ENCODE measurements at regions not wholly inside any gene's neighbourhood (a gene's known extent, or its start where the extent isn't known, plus 50 kb on each side); places are given as distances from the start of the nearest gene placed in this dataset.
A peak's percentile ranks its signal among the peaks of the same experiment; 100 is the strongest.

- no peak for DNase-seq
Measured at GRCh38 chr4:179941911-179942310, 2301.3 kb upstream of the TENM3 start.

GRCh38 chr4:179976777-179977176, 2266.4 kb upstream of the TENM3 start:
- DNase-seq = no peak

- DNase-seq = no peak
Measured at GRCh38 chr4:179977378-179977777, 2265.8 kb upstream of the TENM3 start.

GRCh38 chr4:179981161-179981560, 2262.0 kb upstream of the TENM3 start:
- no peak for DNase-seq

- no peak for DNase-seq
Measured at GRCh38 chr4:179989975-179990374, 2253.2 kb upstream of the TENM3 start.

- DNase-seq = no peak
Measured at GRCh38 chr4:180009316-180009715, 2233.9 kb upstream of the TENM3 start.

- peak in 1 of 3 experiments; percentile 1 for DNase-seq
Measured at GRCh38 chr4:180028682-180029081, 2214.5 kb upstream of the TENM3 start.

- DNase-seq = no peak
Measured at GRCh38 chr4:180031330-180031729, 2211.9 kb upstream of the TENM3 start.

- no peak for DNase-seq
Measured at GRCh38 chr4:180041576-180041975, 2201.6 kb upstream of the TENM3 start.

GRCh38 chr4:180052629-180053028, 2190.6 kb upstream of the TENM3 start:
- DNase-seq = no peak

- DNase-seq = no peak
Measured at GRCh38 chr4:180054291-180054690, 2188.9 kb upstream of the TENM3 start.

GRCh38 chr4:180057299-180057721, 2185.9 kb upstream of the TENM3 start:
- peak in 2 of 3 experiments; percentile 65 to 86 for DNase-seq

- DNase-seq = peak in 2 of 3 experiments; percentile 83 to 85
Measured at GRCh38 chr4:180057891-180058671, 2185.1 kb upstream of the TENM3 start.

- DNase-seq = peak in 2 of 3 experiments; percentile 87
Measured at GRCh38 chr4:180058691-180059215, 2184.4 kb upstream of the TENM3 start.

- DNase-seq = peak in 2 of 3 experiments; percentile 86 to 87
Measured at GRCh38 chr4:180059216-180059881, 2183.9 kb upstream of the TENM3 start.

- peak in 2 of 3 experiments; percentile 35 to 79 for DNase-seq
Measured at GRCh38 chr4:180060159-180060889, 2182.9 kb upstream of the TENM3 start.

GRCh38 chr4:180081072-180081471, 2162.1 kb upstream of the TENM3 start:
- DNase-seq = peak in 1 of 3 experiments; percentile 29

GRCh38 chr4:180084561-180084960, 2158.6 kb upstream of the TENM3 start:
- peak in 1 of 3 experiments; percentile 52 for DNase-seq

- peak in 1 of 3 experiments; percentile 47 for DNase-seq
Measured at GRCh38 chr4:180086480-180087190, 2156.6 kb upstream of the TENM3 start.

- no peak for DNase-seq
Measured at GRCh38 chr4:180098586-180098985, 2144.6 kb upstream of the TENM3 start.

- no peak for DNase-seq
Measured at GRCh38 chr4:180099957-180100356, 2143.2 kb upstream of the TENM3 start.
